Superior temporal gyrus (tissue), 1 donor: ENCODE measurements at regions not wholly inside any gene's neighbourhood (a gene's known extent, or its start where the extent isn't known, plus 50 kb on each side); places are given as distances from the start of the nearest gene placed in this dataset.
"Not testable (repeated sequence)": the region's sequence is repeated elsewhere in the genome, so short reads cannot be mapped to it uniquely, and the experiment has no call there.

Source experiments
- DNase-seq: peaks from one replicate; pipeline ENCODE4 v3.0.0-alpha.2; 2016; ENCODE audit errors: extremely low spot score

GRCh38 chr3:6421666-6422445 lies 439.1 kb upstream of the GRM7 start:
- no peak for DNase-seq

- no peak for DNase-seq
These were observed 435.6 kb upstream of the GRM7 start for GRCh38 chr3:6425289-6425820.

- DNase-seq = not testable (repeated sequence)
These were observed 432.6 kb upstream of the GRM7 start for GRCh38 chr3:6428276-6428675.

GRCh38 chr3:6435951-6436350 lies 425.0 kb upstream of the GRM7 start:
- DNase-seq = no peak

- DNase-seq = no peak
These were observed 423.3 kb upstream of the GRM7 start for GRCh38 chr3:6437631-6438030.

GRCh38 chr3:6438031-6438430 lies 422.9 kb upstream of the GRM7 start:
- no peak for DNase-seq

- DNase-seq = no peak
These were observed 421.7 kb upstream of the GRM7 start for GRCh38 chr3:6439226-6439625.

GRCh38 chr3:6439824-6440223 lies 421.1 kb upstream of the GRM7 start:
- DNase-seq = no peak

GRCh38 chr3:6444888-6445658 lies 415.8 kb upstream of the GRM7 start:
- DNase-seq = no peak

GRCh38 chr3:6447166-6447801 lies 413.6 kb upstream of the GRM7 start:
- no peak for DNase-seq

- DNase-seq = no peak
These were observed 412.9 kb upstream of the GRM7 start for GRCh38 chr3:6448011-6448410.

GRCh38 chr3:6449099-6449498 lies 411.8 kb upstream of the GRM7 start:
- no peak for DNase-seq

GRCh38 chr3:6452974-6453373 lies 407.9 kb upstream of the GRM7 start:
- DNase-seq = no peak

GRCh38 chr3:6455031-6455430 lies 405.9 kb upstream of the GRM7 start:
- no peak for DNase-seq

GRCh38 chr3:6467186-6467585 lies 393.7 kb upstream of the GRM7 start:
- DNase-seq = no peak

GRCh38 chr3:6468589-6468988 lies 392.3 kb upstream of the GRM7 start:
- no peak for DNase-seq

GRCh38 chr3:6471744-6472143 lies 389.2 kb upstream of the GRM7 start:
- no peak for DNase-seq

- not testable (repeated sequence) for DNase-seq
These were observed 370.2 kb upstream of the GRM7 start for GRCh38 chr3:6490487-6491327.

- DNase-seq = no peak
These were observed 369.1 kb upstream of the GRM7 start for GRCh38 chr3:6491768-6492167.

GRCh38 chr3:6492306-6492705 lies 368.6 kb upstream of the GRM7 start:
- no peak for DNase-seq

- not testable (repeated sequence) for DNase-seq
These were observed 362.0 kb upstream of the GRM7 start for GRCh38 chr3:6498944-6499343.

GRCh38 chr3:6504347-6504746 lies 356.6 kb upstream of the GRM7 start:
- no peak for DNase-seq
